GM12891 (cell line): ENCODE measurements at regions not wholly inside any gene's neighbourhood (a gene's known extent, or its start where the extent isn't known, plus 50 kb on each side); places are given as distances from the start of the nearest gene placed in this dataset.

ENCODE experiments used
- PAX5 ChIP-seq: IDR thresholded peaks from 2 replicates; pipeline ENCODE4 v1.6.1; 2011; ENCODE audit warnings: low read length, moderate library complexity, mild to moderate bottlenecking; ENCODE audit not compliant: insufficient read depth, severe bottlenecking
- POLR2A ChIP-seq: IDR thresholded peaks from 2 replicates; pipeline ENCODE4 v1.6.1; 2011; ENCODE audit warnings: low read depth, low read length, control low read depth
- POLR2AphosphoS5 ChIP-seq: IDR thresholded peaks from 2 replicates; pipeline ENCODE4 v1.6.1; 2011; ENCODE audit warnings: low read depth, low read length, control low read depth
- SPI1 ChIP-seq: IDR thresholded peaks from 2 replicates; pipeline ENCODE4 v1.6.1; 2011; ENCODE audit warnings: low read depth, low read length, control low read depth
- TAF1 ChIP-seq: IDR thresholded peaks from 2 replicates; pipeline ENCODE4 v1.6.1; 2011; ENCODE audit warnings: low read depth, low read length, control low read depth

- TF ChIP-seq POLR2AphosphoS5 (peak; percentile 25; the same call in 1 of the 2 replicates), POLR2A (no peak), TAF1 (no peak), SPI1 (no peak), PAX5 (no peak)
These were observed 422.4 kb upstream of the CADM1 start for GRCh38 chr11:115926601-115927000.
